COR-L47 (cell line): ENCODE measurements at regions not wholly inside any gene's neighbourhood (a gene's known extent, or its start where the extent isn't known, plus 50 kb on each side); places are given as distances from the start of the nearest gene placed in this dataset.

ENCODE experiments used
- DNase-seq: peaks from one replicate; lab custom pipeline; 2025; lab: John Stamatoyannopoulos, UW

DNA sequence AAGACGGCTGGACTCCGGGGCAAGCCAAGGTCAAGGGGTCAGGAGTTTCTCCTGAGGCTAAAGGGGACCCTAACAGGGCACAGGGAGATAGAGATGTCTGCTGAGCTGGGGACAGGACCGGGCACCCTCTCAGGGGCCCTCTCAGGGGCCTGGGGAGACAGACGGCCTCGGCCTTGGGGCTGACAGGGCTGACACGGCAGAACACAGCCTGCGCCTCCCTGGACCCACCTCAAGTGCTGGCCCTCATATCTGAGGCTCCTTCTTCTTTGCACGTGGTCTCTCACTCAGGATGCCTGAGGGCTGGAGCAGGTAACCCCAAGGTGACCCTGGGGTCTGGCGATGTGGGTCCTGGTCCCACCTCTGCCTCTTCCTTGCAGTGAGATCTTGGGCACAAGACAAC lies 186.9 kb upstream of the TNRC6C start:
- DNase-seq: no peak

DNA sequence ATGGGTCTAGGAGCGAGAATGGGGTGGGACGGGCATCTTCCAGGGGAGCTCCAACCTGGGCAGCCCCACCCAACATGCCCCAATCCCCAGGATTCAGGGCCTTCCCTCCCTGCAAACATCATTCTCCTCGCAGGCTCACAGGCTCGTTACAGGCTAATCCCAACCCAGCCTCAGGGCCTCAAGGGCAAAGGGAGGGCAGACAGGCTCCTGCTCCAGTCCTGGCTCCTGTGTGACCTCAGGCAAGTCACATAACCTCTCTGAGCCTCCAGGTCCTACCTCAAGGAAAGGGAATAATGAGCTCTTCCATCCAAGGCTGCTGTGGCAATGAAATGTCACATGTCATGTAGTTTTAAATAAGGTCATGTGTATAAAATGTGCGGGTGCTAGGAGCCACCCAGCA lies 186.5 kb upstream of the TNRC6C start:
- DNase-seq: no peak

GRCh38 chr17:77772461-77772897 lies 186.0 kb upstream of the TNRC6C start:
- DNase-seq: no peak

DNA sequence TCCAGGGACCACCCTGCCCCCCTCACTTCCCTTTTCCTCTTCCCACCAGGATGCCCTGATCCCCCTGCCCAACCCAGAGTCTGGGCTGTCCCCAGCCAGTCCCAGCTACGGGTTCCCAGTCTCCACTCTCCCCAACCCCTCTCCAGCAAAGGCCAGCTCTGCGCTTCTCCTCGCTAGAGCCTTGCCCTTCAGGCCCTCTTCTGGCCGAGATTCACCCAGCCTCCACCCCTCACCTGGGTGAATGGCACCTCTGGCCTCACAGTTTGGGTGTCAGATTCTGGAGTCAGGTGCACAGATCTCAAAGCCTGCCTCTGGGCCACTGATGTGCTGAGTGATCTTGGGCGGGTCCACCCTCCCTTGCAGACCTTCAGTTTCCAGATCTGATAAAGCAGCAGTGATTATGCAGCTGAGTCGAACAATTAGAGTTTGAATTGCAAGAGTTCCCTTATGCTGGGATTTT lies 185.6 kb upstream of the TNRC6C start:
- no peak for DNase-seq

DNA sequence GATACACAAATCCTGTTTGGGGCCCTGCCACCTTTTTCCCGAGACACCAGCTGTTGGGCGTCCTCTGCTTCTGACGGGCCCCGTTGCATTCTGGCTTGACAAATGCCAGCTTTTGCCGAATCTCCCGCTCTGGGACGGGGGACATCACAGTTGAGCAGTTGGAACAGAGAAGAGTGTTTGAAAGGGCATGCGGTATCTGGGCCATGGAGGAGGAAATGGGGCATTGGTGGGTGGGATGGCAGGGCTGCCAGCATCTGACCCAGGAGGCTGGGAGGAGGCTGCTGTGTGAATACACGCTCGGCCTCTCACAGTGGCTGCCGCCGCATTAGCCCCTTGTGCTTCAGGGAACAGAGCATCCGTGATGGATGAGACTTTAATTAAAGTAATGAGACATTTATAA lies 184.3 kb upstream of the TNRC6C start:
- no peak for DNase-seq

DNA sequence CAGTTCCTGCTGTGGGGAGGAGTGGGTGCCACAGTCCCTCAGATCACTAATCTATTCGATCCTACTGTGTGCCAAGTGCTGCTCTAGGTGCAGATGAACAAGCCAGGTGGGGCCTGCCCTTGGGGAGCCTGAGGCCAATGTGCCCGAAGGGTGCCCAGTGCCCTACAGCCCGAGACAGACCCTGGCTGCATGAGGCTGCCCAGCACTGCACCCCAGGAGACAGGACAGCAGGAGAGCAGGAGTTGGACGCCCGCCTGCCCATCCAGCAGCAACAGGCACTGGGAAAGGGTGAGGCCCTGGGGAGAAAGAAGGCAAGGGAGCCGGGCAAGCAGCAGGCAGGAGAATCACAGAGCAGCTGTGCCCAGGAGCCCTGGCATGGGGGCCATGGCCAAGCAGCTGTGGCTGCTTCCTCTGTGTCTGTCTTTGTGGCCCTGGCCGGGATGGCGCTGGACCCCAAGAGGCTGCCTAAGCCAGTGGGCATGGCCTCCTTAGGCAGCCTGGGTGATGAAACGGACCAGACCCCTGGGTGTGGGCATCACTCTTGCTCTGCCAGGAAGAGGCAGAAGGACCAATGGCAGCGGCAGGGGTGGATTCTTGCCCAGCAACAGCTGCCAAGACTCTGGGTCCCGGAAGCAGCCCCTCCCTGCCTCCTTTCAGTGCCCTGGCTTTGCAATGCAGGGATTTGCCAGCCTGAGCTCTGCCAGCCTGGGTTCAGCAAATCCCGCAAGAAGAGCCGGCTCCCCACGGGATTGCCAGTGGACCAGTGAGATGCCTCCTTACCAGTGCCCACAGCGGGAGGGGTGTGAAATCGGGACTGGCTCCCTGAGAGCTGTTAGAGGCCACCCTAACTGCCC lies 179.6 kb upstream of the TNRC6C start:
- peak; percentile 73 for DNase-seq

DNA sequence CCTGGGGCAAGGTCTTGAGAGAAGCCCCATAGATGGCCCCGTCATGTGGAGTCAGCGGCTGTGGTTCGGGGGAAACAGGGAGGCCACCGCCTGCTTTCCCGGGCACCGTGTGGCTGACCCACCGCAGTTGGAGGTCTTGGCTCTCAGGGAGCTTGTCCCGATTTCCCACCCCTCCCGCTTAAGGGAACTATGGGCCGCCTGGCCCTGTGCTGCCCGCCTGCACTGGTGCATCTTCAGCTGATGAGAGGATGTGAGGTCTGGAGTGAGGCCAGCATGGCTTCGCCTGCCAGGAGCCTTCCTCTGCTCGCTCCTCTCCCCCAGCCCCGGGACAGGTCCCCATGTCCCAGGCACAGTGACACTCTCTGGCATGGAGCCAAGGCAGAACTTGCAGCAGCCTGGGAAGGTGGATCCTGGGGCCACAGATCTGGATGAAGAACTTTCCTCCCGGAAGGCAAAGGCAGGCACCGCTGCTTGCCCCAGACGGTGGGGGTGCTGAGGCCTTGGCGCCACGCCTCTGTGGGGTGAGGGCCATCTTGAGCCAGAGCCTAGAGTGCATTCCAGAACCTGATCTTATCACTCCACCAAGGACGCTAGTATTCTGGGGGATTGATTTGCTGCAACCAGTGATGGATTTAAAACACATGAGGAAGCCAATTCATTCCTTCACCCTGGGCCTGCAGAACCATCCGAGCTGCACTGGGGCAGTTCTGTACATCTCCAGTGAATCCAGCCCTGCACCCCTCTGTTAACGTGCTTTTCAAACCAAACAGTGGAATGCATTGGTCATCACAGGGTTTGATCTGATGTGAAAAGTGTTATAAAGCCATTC lies 178.6 kb upstream of the TNRC6C start:
- no peak for DNase-seq

GRCh38 chr17:77781536-77781935 lies 177.0 kb upstream of the TNRC6C start:
- DNase-seq: no peak

DNA sequence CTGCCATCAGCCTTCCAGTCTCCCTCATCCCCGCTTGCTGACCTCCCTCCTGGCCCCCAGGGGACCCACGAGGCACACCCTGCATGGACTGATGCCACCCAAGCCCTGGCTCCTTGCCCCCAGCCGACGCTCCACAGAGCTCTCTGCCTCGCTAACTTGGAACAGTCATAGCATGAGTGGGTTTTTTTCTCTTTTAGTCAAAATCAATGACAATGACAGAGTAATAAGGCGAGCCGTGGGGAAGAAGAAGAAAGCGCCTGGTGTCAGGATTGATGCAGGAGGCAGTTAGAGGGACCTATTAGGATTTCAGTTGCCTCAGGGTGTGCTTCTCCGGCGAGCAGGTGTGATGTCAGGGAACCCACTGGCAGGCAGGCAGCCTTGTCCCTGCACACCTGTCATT lies 176.3 kb upstream of the TNRC6C start:
- DNase-seq: peak; percentile 9

DNA sequence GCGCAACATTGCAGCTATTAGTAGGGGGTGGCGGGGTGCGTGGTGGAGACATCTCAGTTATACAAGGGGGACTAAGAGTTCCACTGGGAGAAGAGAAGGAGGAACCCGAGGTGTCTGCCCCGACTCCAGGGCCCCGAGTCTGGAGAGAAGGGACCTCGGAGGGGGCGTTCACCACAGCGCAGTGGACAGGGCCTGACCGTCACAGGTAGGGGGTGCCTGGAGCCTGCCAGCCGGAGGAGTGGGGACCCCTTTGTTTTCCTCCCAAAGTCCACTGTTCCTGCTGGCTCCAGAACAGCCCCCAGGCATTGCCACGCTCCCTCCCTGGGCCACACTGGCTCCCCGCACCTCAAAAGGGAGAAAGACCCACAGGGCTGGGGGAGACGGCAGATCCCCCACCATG lies 175.9 kb upstream of the TNRC6C start:
- no peak for DNase-seq

DNA sequence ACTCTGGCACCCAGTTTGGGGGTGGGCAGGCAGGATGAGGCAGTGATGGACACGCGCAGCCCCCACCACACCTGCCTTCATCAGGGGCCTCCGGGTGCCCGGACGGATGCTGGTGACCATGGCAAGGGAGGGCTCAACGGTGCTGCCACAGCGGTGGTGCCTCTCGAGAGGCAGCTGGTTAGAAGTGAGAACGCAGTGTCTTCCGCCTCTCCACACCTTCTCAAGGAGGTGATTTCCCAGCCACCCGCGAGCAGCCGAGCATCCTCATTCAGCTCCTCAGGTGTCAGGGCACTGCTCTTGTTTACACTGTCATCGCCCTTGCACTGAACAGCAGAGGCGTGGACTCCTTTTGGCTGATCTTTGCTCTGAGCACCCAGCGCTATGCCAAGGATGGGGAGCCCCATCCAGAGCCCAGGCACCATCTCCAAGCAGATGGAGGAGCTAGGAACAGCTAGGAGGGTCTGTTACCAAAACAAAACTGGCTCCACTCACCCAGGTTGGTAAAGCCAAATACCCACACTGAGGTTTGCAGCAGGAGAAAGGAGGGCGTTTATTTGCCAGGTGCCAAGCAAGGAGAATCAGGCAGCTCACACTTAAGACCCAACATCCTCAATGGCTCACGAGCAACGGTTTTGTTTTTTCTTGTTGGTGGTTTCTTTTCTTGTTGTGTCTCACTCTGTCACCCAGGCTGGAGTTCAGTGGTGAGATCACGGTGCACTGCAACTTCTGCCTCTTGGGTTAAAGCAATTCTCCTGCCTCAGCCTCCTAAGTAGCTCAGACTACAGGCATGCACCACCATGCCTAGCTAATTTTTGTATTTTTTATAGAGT lies 174.3 kb upstream of the TNRC6C start:
- no peak for DNase-seq

- no peak for DNase-seq
These were observed 173.1 kb upstream of the TNRC6C start for GRCh38 chr17:77785312-77785905.

GRCh38 chr17:77786090-77786489 lies 172.4 kb upstream of the TNRC6C start:
- no peak for DNase-seq

GRCh38 chr17:77786740-77787505 lies 171.6 kb upstream of the TNRC6C start:
- peak; percentile 82 for DNase-seq

DNA sequence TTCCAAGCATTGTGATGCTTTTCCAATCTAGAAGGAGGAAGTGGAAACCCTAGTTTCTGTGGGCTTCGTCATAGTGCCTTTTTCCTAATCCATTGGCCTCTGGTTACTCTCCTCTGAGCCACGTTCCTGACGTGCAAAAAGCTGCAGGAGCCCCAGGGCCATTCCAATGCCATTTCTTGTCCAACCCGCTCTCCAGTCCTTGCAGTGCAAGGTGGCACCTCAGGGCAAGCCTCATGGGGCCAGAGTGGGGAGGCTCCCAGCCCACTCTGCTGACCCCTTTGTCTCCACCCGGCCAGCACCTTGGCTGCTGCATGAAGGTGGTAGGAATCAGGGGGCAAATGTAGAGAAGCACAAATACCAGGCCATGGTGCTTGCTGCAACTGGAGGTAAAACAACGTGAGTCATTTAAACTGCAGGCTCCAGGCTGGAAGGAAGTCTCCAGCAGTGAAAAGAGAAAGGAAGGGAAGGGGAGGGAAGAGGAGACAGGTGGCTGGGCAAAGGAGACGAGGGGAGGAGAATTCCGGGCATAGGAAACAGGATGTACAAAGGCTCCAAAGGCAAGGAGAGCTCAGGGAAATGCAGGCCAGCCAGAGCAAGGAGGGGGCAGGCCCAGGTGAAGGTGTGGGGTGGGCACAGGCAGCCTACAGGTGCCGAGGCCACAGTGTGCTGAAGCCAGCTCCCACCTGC lies 168.2 kb upstream of the TNRC6C start:
- peak; percentile 62 for DNase-seq

GRCh38 chr17:77792626-77793025 lies 165.9 kb upstream of the TNRC6C start:
- no peak for DNase-seq

DNA sequence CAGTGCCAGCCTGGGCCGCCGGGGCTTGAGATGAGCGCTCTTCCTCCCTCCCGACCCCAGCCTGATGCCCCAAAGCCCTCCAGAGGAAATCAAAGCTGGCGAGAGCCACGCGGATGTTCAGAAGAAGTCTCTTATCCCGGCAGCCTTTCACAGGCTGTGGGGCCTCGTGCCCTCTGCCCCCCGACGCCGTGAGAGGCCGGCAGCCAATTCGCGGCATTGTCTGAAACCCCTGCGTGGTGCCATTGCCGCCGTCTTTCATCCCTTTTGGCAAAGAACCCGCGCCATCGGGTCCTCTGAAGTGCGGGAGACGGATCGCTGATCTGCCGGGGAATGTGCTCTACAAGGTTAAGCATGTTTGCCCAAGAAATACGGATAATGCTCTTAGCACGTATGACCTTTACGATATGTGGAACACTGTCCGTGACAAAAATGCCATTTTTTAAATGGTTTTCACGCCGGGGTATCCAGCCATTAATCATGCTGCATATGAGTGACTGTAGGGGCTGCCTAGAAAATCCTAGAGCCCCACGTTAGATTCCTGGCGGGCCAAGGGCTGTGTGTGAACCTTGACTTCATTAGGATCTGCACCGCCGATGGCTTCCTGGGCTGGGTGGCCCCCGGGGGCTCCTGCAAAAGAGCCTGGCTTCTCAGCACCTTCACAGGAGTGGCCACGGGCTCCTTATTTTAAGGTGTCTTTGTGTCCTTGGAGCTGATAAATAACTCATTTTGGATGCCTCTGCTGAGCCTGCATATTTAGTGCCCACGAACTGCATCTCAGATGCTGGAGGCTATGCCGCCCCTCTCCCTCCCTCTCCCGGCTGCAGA lies 165.1 kb upstream of the TNRC6C start:
- no peak for DNase-seq

DNA sequence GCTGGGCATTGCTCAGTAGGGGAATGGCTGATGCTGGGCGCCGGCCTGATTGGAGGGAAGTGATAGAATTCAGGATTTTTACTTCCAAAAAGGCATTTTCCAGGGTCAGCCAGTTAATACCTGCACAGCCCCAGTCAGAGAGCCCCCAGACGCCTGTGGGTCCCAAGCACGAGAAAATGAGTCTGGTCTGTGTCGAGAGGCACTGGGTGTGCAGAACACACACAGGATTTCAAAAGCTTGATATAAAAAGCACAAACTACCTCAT lies 164.6 kb upstream of the TNRC6C start:
- no peak for DNase-seq

GRCh38 chr17:77794846-77795245 lies 163.7 kb upstream of the TNRC6C start:
- DNase-seq: no peak

DNA sequence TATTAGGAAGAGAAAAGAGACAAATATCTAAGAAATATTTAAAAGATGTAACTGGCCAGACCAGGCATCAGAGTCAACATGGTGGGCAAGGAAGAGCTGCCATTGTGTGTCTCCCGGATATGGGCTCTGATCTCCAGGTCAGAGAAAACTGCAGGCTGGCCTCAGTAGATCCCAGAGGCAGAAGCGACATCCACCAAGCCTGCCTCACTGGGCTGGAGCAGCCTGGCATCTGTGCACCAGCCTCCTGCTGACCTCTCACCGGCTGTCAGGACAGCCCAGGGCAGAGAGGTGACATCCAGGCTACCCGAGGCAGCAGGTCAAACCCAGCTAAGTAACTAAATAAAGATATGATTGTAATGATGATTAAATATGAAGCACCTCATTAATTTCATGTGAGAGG lies 162.8 kb upstream of the TNRC6C start:
- no peak for DNase-seq
